ENCODE measurements at regions not wholly inside any gene's neighbourhood (a gene's known extent, or its start where the extent isn't known, plus 50 kb on each side); places are given as distances from the start of the nearest gene placed in this dataset.

DNA sequence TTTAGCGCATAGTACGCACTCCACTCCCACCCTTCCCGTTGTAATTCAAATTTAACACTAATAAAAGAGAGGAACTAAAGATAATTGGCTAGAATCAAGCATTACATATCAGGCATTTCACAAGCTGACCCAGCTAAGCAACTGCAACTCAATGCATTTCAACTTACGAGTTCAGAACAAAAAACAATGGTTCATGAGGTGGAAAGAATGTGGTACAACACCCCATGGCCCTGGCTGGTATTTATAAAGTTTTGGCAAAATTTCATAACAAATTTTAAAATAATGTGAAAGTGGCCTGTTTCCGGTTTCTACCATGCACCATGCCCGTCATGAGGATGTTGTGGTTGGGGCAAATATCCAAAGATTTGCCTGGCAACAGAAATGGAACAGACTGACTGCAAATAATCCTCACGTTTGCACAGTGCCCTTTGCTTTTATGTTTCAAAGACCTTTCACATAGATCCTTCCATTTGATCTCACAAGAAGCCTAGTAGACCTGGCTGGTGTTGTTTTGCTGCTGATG, 455.3 kb upstream of the NR2F2 start:
- TF ChIP-seq, protein P1, sequence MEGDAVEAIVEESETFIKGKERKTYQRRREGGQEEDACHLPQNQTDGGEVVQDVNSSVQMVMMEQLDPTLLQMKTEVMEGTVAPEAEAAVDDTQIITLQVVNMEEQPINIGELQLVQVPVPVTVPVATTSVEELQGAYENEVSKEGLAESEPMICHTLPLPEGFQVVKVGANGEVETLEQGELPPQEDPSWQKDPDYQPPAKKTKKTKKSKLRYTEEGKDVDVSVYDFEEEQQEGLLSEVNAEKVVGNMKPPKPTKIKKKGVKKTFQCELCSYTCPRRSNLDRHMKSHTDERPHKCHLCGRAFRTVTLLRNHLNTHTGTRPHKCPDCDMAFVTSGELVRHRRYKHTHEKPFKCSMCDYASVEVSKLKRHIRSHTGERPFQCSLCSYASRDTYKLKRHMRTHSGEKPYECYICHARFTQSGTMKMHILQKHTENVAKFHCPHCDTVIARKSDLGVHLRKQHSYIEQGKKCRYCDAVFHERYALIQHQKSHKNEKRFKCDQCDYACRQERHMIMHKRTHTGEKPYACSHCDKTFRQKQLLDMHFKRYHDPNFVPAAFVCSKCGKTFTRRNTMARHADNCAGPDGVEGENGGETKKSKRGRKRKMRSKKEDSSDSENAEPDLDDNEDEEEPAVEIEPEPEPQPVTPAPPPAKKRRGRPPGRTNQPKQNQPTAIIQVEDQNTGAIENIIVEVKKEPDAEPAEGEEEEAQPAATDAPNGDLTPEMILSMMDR (IDR thresholded peaks at IDR 0.05; ENCODE audit: low read depth, low read length, poor library complexity, severe bottlenecking): no peak
- TF ChIP-seq EZH2phosphoT487 (IDR thresholded peaks at IDR 0.05; ENCODE audit: borderline replicate concordance, low read length): no peak

Data from DOHH2 (cell line).